Occipital lobe (tissue), 1 donor: ENCODE measurements at regions not wholly inside any gene's neighbourhood (a gene's known extent, or its start where the extent isn't known, plus 50 kb on each side); places are given as distances from the start of the nearest gene placed in this dataset.

Experiments
- DNase-seq: peaks from one replicate; lab custom pipeline; 2025; lab: John Stamatoyannopoulos, UW

GRCh38 chr5:6868171-6868570, 154.9 kb downstream of the TENT4A start:
- peak; percentile 49 for DNase-seq

- DNase-seq = no peak
Observed at GRCh38 chr5:6868575-6869215, 155.5 kb downstream of the TENT4A start.

- no peak for DNase-seq
Observed at GRCh38 chr5:6869677-6870076, 156.4 kb downstream of the TENT4A start.

- no peak for DNase-seq
Observed at GRCh38 chr5:6872441-6873160, 159.4 kb downstream of the TENT4A start.

DNA sequence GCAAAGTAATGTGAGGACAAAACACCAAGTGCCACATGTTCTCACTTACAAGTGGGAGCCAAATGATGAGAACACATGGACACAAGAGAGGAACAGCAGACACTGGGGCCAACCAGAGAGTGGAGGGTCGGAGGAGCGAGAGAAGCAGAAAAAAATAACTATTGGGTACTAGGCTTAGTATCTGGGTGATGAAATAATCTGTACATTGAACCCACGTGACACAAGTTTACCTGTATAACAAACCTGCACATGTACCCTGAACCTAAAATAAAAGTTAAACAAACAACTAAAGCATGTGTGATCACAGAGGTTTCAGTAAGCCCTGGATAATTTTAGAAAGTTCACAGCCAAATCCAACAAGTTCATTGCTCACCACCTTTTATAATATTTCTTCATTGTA, 160.1 kb downstream of the TENT4A start:
- no peak for DNase-seq

DNA sequence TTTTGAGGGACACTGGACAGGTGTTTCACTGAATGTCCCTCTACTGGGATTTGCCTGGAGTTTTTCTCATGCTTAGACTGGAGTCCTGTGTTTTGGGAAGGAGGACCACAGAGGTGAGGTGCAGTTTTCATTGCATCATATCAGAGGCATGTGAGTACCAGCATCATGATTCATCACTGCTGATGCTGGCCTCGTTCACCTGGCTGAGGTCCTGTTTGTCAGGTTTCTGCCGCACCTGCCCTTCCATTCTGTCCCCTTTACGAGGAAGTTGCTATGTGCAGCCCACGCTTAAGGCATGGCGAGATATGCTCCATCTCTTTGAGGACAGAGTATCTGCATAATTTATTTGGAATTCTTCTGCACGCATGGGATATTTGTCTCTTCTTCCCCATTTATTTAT, 162.1 kb downstream of the TENT4A start:
- no peak for DNase-seq

DNA sequence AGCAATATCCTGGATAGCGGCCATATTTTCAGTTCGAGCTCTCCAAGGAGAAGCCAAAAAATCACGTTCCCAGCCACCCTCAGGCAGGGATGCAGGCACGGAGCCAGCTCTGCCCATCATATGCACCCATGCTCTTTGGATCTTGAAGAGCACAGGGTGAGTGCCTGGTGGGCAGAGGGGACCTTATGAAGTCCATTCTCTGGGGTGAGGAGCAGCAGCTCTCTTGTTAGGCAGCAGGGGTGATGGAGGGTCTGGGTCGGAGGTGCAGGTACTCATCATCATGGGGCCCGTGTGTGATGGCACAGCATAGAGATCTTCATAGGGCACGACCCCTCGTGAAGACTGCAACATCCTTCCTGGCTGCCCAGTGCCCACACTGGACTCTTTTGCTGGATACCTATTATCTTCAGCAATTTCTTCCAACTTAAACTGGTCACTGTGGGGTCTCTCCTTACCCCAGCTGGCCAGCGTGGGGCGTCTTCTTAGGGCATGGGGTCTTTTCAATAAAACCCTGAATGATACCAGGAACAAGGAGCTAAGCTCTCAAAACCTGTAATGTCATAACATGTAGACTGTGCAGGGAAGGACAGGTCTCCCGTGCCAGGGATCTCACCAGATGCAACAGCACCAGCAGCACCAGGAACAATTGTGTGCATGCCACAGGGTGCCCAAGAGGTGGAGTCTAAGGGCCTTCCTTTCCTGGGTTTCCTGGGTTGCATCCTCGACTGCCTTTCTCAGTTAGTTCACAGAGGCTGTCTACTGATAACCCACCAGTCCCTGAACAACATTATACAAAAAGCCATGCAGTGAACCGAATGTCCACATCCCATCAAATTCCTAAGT, 165.0 kb downstream of the TENT4A start:
- DNase-seq = no peak

- no peak for DNase-seq
Observed at GRCh38 chr5:6885581-6885980, 172.3 kb downstream of the TENT4A start.

DNA sequence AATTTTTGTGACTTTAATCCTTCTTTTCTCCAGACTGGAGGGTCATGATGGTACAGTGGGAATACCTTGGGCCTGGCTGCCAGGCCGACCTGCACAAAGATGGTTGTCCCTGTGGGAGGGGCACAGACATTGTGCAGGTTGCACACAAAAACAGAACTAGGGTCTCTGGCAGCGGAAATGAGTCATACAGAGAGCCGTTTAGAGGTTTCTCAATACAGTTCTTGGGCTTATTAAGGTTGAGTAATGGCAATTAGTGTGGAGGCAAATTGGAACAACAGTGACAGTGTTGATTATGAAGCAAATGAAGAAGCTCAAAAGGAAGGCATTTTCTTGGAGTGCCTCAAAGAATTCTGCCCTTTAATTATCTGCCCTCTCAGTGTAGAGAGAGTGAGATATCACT, 173.6 kb downstream of the TENT4A start:
- DNase-seq = no peak

DNA sequence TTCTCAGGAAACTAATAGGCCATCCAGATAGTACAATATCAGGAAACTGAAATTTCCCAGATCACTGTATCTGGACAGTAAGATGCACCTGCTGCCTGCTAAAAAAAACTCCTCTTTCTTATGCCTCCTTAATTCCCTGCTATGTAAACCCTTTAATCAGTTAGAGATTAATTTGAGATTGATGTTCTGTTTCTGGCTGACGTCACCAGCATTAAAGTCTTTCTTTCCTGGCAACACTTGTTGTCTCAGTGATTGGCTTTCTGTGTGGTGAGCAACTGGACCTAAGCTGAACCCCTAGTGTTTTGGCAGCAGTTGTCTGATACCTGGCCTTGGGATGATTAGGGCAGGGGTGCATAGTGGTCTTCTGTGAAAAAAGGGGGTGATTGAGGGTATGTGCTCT, 175.8 kb downstream of the TENT4A start:
- DNase-seq = no peak

- DNase-seq = no peak
Observed at GRCh38 chr5:6899221-6899620, 186.0 kb downstream of the TENT4A start.

GRCh38 chr5:6900247-6901227, 187.3 kb downstream of the TENT4A start:
- no peak for DNase-seq

DNA sequence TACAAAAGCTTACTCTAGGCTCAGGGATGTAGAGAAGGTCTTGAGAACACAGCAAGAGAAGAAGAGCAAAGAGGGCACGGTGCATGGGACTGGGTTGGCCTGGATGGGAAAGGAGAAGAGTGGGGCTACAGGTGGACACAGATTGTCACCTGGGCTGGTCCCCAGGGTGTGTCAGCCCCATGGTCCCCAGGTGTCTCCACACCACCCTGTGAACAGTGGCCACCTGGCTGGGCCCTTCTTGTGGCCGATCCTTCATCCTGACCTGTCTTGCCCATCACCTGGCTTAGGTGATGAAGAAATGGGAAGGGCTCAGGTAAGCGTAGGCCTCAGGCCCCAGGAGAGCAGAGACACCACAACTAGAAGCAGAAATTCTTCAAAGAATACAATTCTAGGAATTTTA, 188.9 kb downstream of the TENT4A start:
- DNase-seq = no peak

DNA sequence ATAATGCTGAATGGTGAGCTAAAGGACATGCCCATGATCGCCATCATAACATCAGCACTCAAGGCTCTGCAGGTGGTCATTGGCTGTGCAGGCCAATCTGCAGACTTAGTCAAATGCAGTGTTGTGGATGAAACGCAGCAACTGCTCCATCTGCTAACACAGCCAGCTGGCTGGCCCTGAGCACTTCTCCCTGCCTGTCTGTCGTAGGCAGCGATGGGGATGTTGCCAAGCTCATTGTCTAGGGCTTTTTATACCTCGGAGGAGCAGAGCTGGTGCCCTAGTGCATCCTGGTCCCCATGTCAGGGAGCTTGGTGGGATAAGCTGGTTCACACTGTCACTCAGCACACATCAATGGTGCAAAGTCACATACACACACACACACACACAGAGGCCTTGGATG, 189.4 kb downstream of the TENT4A start:
- peak; percentile 55 for DNase-seq

DNA sequence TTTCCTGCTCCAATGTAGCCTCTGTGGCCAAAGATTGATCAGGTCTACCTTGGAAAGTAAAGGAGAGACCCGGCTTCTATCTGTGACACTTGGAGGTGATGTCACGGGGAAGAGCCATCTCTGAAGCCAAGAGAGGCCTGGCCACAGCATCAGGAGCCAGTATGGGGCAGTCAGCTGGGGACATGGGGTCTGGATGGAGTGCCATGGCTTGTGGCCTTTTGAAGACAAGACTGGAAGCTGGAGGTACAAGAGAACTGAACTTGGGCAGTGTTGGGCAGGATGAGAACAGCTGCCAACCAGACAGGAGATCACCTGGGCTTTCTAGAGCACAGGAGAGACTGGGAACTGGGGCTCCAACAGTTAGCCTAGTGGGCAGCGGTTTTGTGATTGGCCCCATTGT, 190.7 kb downstream of the TENT4A start:
- no peak for DNase-seq

- no peak for DNase-seq
Observed at GRCh38 chr5:6904860-6905259, 191.6 kb downstream of the TENT4A start.

- no peak for DNase-seq
Observed at GRCh38 chr5:6905423-6905822, 192.2 kb downstream of the TENT4A start.

- no peak for DNase-seq
Observed at GRCh38 chr5:6905883-6906282, 192.7 kb downstream of the TENT4A start.

DNA sequence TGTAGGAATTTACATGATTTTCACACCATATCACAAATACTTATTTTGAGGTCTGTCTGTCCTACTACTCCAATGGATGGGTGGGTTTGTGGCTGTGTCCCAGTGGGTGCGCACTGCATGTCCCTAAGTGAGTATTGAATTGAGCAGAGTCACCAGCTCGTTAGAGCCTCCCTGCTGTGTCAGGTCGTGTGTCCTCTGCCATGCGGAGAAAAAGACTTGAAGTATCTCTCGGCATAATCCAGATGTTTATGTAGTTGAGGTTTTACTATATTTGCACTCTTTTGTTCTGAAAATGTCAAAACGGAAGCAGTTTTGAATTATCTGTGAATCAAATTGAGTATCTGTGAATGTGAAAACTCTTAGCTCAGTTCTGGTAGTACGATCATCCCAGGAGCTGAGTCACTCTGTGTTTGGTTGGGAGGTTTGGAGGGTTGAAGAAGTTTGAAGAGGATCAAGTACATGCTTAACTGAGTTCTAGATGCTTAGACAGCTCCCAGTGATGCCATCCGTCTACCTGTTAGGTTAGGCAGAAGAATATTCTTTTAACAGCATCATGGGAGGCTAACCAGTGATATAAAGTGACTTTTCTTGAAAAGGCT, 194.2 kb downstream of the TENT4A start:
- no peak for DNase-seq

DNA sequence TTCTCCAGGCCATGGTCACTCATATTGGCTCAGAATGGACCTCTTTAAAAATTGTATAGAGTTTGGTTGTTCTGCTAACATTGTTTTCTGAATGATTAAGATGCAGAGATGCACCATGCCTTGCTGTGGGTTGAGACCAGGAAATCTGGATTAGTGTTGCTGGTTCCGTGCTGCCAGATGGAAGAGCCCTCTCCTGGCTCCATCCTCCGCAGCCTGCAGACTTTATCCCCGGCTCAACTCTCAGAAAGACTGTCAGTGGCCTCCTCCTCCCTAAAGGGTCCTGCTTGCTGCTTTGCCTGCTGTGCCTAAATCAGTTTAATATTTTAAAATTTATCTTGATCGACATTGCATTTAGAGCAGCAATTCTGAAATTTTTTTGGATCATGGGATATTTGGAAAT, 196.7 kb downstream of the TENT4A start:
- no peak for DNase-seq

DNA sequence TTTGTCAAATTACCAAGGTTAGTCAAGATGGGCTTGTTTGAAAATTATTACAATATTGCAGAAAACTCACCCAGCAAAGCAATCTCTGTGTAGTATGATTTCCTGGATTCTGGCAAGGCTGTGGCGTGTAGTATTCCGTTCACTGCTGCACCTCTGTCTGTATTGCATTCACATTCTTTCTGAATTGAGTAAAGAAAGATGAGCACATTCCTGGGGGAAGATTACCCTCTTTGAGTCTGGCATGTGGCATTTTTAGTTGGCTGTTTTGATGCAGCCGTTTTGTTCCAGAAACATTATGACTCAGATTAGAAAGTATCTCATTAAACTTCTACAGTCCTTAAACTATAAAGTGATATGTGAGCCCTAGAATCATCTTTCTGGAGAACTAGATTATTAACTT, 197.7 kb downstream of the TENT4A start:
- no peak for DNase-seq
